A673 (cell line): ENCODE measurements at regions not wholly inside any gene's neighbourhood (a gene's known extent, or its start where the extent isn't known, plus 50 kb on each side); places are given as distances from the start of the nearest gene placed in this dataset.

Experiments used
- BruUV-seq: library from RNA; stranded (reverse); fragments of 400-500 nt; replicated peaks from 2 replicates; lab custom pipeline; 2021; lab: Mats Ljungman, UMichigan
- CTCF ChIA-PET: fragments of 300-600 bp; sonication (Branson Sonifier 250); formaldehyde crosslinking; loops from one replicate; lab custom pipeline; 2022; ENCODE audit warnings: antibody characterized with exemption; lab: Charles Lee
- POLR2A ChIA-PET: fragments of 300-600 bp; sonication (Branson Sonifier 250); formaldehyde crosslinking; loops from one replicate; lab custom pipeline; 2022; ENCODE audit warnings: antibody characterized with exemption; ENCODE audit not compliant: low non-redundant PET; lab: Charles Lee
- DNase-seq: peaks from one replicate; pipeline ENCODE4 v3.0.0-alpha.2; 2015; ENCODE audit warnings: low spot score
- H3K27ac ChIP-seq: fragments of 200-600 bp; sonication (generic); 2 replicates; pipeline ENCODE4 v1.5.1; 2016; ENCODE audit warnings: mixed run types, low read depth, mild to moderate bottlenecking, mixed read lengths, antibody characterized with exemption, low read length; ENCODE audit not compliant: poor library complexity, severe bottlenecking
- H3K27me3 ChIP-seq: fragments of 200-600 bp; sonication (generic); replicated peaks from 2 replicates; pipeline ENCODE4 v1.6.1; 2017; ENCODE audit warnings: mixed run types, low read depth, mild to moderate bottlenecking, mixed read lengths, antibody characterized with exemption, low read length; ENCODE audit not compliant: insufficient read depth, poor library complexity
- H3K36me3 ChIP-seq: fragments of 200-600 bp; sonication (generic); 2 replicates; pipeline ENCODE4 v1.6.1; 2016; ENCODE audit warnings: mixed run types, mild to moderate bottlenecking, mixed read lengths, antibody characterized with exemption, low read length; ENCODE audit not compliant: insufficient read depth, poor library complexity, severe bottlenecking
- H3K4me1 ChIP-seq: fragments of 200-600 bp; sonication (generic); 2 replicates; pipeline ENCODE4 v1.6.1; 2017; ENCODE audit warnings: mixed run types, mild to moderate bottlenecking, mixed read lengths, antibody characterized with exemption, low read length; ENCODE audit not compliant: insufficient read depth, poor library complexity, severe bottlenecking
- H3K4me3 ChIP-seq: fragments of 200-600 bp; sonication (generic); 2 replicates; pipeline ENCODE4 v1.5.1; 2016; ENCODE audit warnings: low read depth, mixed run types, mild to moderate bottlenecking, mixed read lengths, low read length; ENCODE audit not compliant: poor library complexity, severe bottlenecking
- H3K9me3 ChIP-seq: fragments of 200-600 bp; sonication (generic); 2 replicates; pipeline ENCODE4 v1.6.1; 2016; ENCODE audit warnings: mixed run types, low read depth, mild to moderate bottlenecking, mixed read lengths, antibody characterized with exemption, low read length; ENCODE audit not compliant: poor library complexity, severe bottlenecking
- CTCF ChIP-seq: fragments of 300-800, 200-600 bp; sonication (generic); conservative IDR thresholded peaks from 2 replicates; pipeline ENCODE4 v1.5.1; 2017; ENCODE audit warnings: low read depth, mild to moderate bottlenecking, antibody characterized with exemption, low read length, moderate library complexity, mixed read lengths
- EZH2 ChIP-seq: fragments of 200-600 bp; sonication (generic); IDR thresholded peaks from 2 replicates; pipeline ENCODE4 v1.6.1; 2017; ENCODE audit warnings: borderline replicate concordance, low read depth, mild to moderate bottlenecking, mixed read lengths, antibody characterized with exemption, low read length; ENCODE audit not compliant: poor library complexity, severe bottlenecking
- intact Hi-C: fragments of 100-400 bp; cut with micrococcal nuclease; formaldehyde crosslinking; loops from one replicate; pipeline ENCODE4 v1.10.0; 2022; ENCODE audit not compliant: unreplicated experiment

GRCh38 chr16:60484901-60485300, 1551.3 kb downstream of the CDH8 start:
- no peak overlapping the region for H3K27ac ChIP-seq
- H3K9me3 ChIP-seq: no peaks in the 10 kb centered on the region
- TF ChIP-seq EZH2 (no peak), CTCF (no peak)
- H3K36me3 ChIP-seq: no peaks in the 10 kb centered on the region
- H3K4me1 ChIP-seq: no peaks in the 10 kb centered on the region
- H3K4me3 ChIP-seq: no peak overlapping the region
- DNase-seq: no peak
- POLR2A ChIA-PET: no interaction called here
- no TSS peak for BruUV-seq
- intact Hi-C loops: no loop called here
- H3K27me3 ChIP-seq: no peaks in the 10 kb centered on the region
- CTCF ChIA-PET: no interaction called here

GRCh38 chr16:60481591-60481990, 1554.6 kb downstream of the CDH8 start:
- Histone ChIP-seq H3K27ac (no peak overlapping the region), H3K36me3 (no peaks in the 10 kb centered on the region), H3K4me1 (no peaks in the 10 kb centered on the region), H3K27me3 (peaks cover 3% of the 10 kb centered on the region), H3K4me3 (no peak overlapping the region), H3K9me3 (no peaks in the 10 kb centered on the region)
- intact Hi-C loops: no loop called here
- POLR2A ChIA-PET: no interaction called here
- no peak for DNase-seq
- TF ChIP-seq CTCF: no peak
- TF ChIP-seq EZH2: no peak
- no TSS peak for BruUV-seq
- CTCF ChIA-PET: no interaction called here

GRCh38 chr16:60478810-60479209, 1557.4 kb downstream of the CDH8 start:
- POLR2A ChIA-PET: no interaction called here
- Histone ChIP-seq H3K27ac (no peak overlapping the region), H3K27me3 (peaks cover 3% of the 10 kb centered on the region), H3K4me1 (no peaks in the 10 kb centered on the region), H3K36me3 (no peaks in the 10 kb centered on the region), H3K4me3 (no peak overlapping the region), H3K9me3 (no peaks in the 10 kb centered on the region)
- BruUV-seq: no TSS peak
- no peak for DNase-seq
- CTCF ChIA-PET: no interaction called here
- TF ChIP-seq CTCF (no peak), EZH2 (no peak)
- intact Hi-C loops: no loop called here
